CD4-positive, alpha-beta T cell treated with Interleukin-12 subunit alpha and Interleukin-12 subunit beta, for 1 hour (primary cell): ENCODE measurements at regions not wholly inside any gene's neighbourhood (a gene's known extent, or its start where the extent isn't known, plus 50 kb on each side); places are given as distances from the start of the nearest gene placed in this dataset.

ENCODE experiments used
- DNase-seq: peaks from one replicate; pipeline ENCODE4 v3.0.0-alpha.2; 2020

DNA sequence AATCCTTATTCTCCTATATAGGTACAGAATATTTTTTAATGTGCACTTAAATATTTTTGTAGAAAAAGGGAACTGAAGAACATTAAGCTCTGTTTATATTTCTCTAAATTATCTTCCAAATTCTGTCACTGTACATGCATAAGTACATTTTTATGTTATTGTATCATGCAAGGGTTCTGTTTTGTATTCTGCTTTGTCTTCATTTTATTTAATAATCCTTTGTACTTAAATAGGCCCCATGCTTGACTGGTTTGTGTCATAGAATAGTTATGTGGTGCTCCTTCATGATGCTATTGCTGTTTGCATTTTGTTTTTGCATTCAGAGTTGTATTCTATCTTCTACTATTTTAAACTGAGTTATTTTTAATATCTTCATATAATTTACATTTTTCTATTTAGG lies 111.9 kb upstream of the EDNRA start:
- no peak for DNase-seq

DNA sequence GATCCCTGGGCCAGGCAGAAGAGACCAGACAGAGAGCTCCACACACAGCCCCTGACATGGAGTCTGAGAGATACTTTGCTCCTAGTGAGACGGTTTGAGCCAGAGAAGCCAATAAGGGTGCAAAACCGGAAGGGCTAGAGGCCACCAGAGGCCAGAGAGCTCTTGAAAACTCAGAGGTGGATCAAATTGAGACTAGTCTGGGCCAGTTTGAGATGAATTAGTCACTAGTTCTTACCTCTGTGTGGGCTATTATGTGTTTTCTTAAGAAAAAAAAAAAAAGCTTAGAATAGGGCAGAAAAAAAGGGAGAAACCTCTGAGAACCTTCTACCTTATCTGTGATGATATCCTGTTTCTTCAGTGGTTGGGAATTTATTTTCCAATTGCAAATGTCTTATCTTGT lies 110.4 kb upstream of the EDNRA start:
- DNase-seq: no peak

GRCh38 chr4:147370881-147371280 lies 110.0 kb upstream of the EDNRA start:
- no peak for DNase-seq

- no peak for DNase-seq
These were observed 109.2 kb upstream of the EDNRA start for GRCh38 chr4:147371661-147372060.

- no peak for DNase-seq
These were observed 102.1 kb upstream of the EDNRA start for GRCh38 chr4:147378780-147379179.

DNA sequence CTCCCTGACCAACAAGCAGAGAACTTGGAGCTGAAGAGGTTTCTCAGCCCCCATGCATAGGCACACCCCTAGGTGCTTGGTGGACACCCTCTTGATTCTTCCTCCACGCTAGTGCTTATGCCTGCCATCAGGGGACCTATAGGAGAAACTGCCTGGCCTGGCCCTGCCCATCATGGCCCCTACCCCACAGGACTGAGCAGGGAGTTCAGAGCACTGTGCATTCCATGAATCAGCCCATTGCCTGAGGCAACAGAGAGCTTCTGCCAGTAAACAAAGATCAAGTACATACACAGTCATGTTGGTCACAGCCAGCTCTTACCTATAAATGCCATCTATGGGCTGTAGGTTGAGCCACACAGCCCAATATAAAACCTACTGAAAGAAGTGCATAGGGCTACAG lies 99.1 kb upstream of the EDNRA start:
- no peak for DNase-seq

DNA sequence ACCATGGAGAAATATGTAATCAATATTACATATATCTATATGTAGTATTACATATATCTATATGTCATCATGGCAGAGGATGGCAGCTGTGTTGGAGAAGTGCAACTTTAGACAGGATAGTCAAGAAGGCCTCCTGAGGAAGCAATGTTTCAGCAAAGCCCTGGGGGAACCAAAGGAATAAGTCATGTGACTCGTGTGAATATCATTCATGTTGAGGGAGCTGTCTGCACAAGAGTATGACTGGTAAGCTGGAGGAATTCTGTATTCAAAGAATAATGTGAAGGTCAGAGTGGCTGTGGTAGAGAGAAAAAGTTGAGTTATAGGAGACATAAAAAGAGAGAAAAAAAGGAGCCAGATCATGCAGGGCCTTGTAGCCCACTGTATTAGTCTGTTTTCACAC lies 92.9 kb upstream of the EDNRA start:
- DNase-seq: no peak

- no peak for DNase-seq
These were observed 84.8 kb upstream of the EDNRA start for GRCh38 chr4:147396105-147396504.

- no peak for DNase-seq
These were observed 82.3 kb upstream of the EDNRA start for GRCh38 chr4:147398556-147398955.

DNA sequence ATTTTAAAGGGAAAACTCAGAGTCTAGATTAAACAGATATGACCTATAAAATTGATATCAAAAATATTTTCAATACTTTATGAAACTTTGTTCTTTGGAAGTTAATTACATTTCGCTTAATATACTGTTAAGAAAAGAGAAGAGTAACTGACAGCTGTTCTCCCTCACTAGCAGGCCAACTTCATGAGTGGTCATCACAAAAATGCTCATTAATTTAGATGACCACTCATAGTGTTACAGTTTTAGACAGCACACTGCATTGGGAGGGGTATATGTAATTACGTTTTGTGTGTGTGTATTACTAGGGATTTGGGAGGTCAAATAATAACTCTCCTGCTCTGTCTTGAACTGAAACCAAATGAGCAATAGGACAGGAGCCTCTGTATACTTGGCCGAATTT lies 80.2 kb upstream of the EDNRA start:
- DNase-seq: no peak

DNA sequence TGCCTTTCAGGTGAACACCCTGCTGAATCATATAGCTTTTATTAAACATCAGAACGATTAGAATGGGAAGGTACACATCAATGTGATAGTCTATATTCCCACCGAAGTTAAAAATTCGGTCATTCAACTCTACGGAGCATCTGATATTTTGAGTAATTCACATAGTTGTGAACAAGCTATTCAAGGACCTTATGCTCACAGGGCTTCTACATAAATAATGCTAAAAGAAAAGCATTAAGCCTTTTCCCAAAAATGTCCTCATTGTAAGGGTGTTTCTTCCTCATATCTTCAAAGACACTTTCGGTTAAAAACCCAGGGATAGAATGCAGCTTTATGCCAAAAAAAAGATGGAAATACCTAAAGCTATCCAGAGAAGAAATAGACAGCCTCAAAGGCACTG lies 79.7 kb upstream of the EDNRA start:
- DNase-seq: no peak

DNA sequence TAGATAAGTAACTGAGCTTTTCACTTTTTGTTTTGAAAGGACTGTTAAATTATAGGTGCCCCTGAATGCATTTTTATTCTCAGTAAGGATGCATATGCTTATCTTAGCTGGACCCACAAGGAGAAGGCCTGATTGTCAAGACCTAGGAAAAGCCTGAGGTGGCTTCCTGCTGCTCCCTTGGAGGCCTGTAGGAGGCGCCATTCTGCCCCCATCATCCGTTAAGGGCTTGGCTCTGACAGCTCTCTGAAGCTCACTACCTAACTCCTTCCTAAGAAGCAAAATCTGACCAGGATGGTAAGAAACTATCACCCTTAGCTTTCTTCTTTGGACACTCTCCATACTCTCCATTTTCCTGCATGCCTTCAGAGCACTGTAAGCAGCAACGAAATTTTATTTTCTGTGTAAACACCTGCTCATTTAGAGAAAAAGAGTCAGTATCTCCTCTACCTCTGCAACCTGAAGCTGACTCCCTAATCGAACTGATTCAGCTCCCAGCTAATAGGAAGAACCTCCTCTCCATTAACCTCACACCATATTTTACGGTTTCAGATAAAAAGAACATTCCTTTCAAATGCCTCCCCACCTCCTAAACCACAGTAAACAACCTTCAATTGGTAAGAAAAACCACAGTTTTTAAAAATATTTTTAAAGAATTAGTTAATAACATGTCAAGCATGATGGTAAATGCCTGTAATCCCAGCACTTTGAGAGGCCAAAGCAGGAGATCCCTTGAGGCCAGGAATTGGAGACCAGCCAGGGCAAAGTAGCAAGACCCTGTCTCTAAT lies 73.4 kb upstream of the EDNRA start:
- no peak for DNase-seq

DNA sequence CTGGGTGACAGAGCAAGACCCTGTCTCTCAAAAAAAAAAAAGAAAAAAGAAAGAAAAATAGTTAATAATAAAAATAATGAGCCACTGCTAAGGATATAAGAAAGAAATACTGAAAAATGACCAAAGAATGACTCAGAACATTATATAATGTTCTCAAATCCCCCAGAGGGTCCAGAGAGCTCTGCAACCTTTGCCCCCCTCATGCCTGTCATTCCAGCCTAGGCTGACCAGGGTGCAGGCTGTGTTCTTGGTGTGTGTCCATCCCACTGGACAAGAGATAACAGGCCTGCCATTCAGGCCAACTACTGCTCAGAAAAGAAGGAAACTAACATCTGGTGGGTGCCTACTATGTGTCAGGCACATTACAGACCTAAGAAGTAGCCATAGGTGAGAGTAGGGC lies 72.7 kb upstream of the EDNRA start:
- no peak for DNase-seq

GRCh38 chr4:147409350-147409749 lies 71.5 kb upstream of the EDNRA start:
- DNase-seq: no peak

DNA sequence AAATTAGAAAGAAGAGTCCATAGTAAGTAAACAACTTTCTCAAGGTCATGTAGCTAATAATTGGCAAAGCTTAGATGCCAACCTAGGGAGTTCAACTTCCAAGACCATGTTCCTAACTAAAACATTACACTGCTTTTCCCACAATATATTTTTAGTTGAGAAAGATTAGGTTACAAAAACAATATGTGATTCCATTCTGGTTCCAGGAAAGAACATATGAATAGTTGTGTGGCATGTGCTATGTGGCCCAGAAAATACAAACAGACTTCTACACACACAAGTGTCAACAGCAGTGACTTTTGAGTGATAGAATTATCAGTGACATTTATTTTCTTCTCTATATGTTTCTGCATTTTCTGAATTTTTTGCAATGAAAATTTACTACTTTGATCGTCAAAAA lies 62.7 kb upstream of the EDNRA start:
- DNase-seq: no peak

DNA sequence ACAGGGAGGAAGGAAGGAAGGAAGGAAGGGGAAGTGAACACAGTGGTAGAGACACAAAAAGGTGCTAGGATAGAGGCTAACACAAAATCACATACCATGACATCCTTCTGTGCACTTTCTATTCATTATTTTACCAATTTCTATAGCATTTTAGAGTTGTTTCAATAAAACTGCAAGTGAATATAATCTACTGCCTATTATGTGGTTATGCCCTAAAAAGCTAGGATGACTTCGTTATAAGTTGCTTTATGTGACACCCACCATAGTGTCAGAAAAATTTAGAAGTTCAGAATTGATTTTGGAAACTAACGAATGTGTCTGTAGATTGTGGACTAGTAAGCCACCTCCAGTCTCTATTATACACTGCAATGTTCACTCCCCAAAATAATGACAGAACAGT lies 59.4 kb upstream of the EDNRA start:
- no peak for DNase-seq

- DNase-seq: no peak
These were observed 57.7 kb upstream of the EDNRA start for GRCh38 chr4:147423229-147423628.

- DNase-seq: no peak
These were observed 55.9 kb upstream of the EDNRA start for GRCh38 chr4:147425019-147425418.

- no peak for DNase-seq
These were observed 52.3 kb upstream of the EDNRA start for GRCh38 chr4:147428583-147428982.

- no peak for DNase-seq
These were observed 50.8 kb upstream of the EDNRA start for GRCh38 chr4:147430111-147430510.
